Hematopoietic multipotent progenitor cell treated with erythropoietin and hydrocortisone succinate and interleukin-3 and kit ligand, for 15 days (in vitro differentiated cells): ENCODE measurements at regions not wholly inside any gene's neighbourhood (a gene's known extent, or its start where the extent isn't known, plus 50 kb on each side); places are given as distances from the start of the nearest gene placed in this dataset.
"Not testable (repeated sequence)": the region's sequence is repeated elsewhere in the genome, so short reads cannot be mapped to it uniquely, and the experiment has no call there.

Experiments
- DNase-seq: peaks from one replicate; pipeline ENCODE4 v3.0.0-alpha.2; 2015; ENCODE audit warnings: low spot score

GRCh38 chr12:14213542-14213941 lies 151.9 kb upstream of the ATF7IP start:
- DNase-seq, result no peak

GRCh38 chr12:14214495-14214894 lies 151.0 kb upstream of the ATF7IP start:
- DNase-seq, result no peak

GRCh38 chr12:14215949-14216348 lies 149.5 kb upstream of the ATF7IP start:
- DNase-seq, result not testable (repeated sequence)

GRCh38 chr12:14216405-14217294 lies 148.8 kb upstream of the ATF7IP start:
- DNase-seq, result no peak

- DNase-seq, result no peak
Measured at GRCh38 chr12:14219156-14219555, 146.3 kb upstream of the ATF7IP start.

- DNase-seq, result not testable (repeated sequence)
Measured at GRCh38 chr12:14219670-14220069, 145.8 kb upstream of the ATF7IP start.

- DNase-seq, result no peak
Measured at GRCh38 chr12:14225064-14225463, 140.4 kb upstream of the ATF7IP start.

GRCh38 chr12:14235176-14235575 lies 130.3 kb upstream of the ATF7IP start:
- not testable (repeated sequence) for DNase-seq

- not testable (repeated sequence) for DNase-seq
Measured at GRCh38 chr12:14236641-14237040, 128.8 kb upstream of the ATF7IP start.

GRCh38 chr12:14238221-14238792 lies 127.2 kb upstream of the ATF7IP start:
- DNase-seq, result peak; percentile 16

GRCh38 chr12:14239350-14239934 lies 126.0 kb upstream of the ATF7IP start:
- no peak for DNase-seq

- no peak for DNase-seq
Measured at GRCh38 chr12:14239935-14240872, 125.3 kb upstream of the ATF7IP start.

GRCh38 chr12:14240873-14241220 lies 124.6 kb upstream of the ATF7IP start:
- DNase-seq, result no peak

- DNase-seq, result not testable (repeated sequence)
Measured at GRCh38 chr12:14242825-14243224, 122.7 kb upstream of the ATF7IP start.

GRCh38 chr12:14243941-14244340 lies 121.5 kb upstream of the ATF7IP start:
- DNase-seq, result no peak

GRCh38 chr12:14244876-14245669 lies 120.4 kb upstream of the ATF7IP start:
- DNase-seq, result no peak

- no peak for DNase-seq
Measured at GRCh38 chr12:14247166-14247565, 118.3 kb upstream of the ATF7IP start.

GRCh38 chr12:14249368-14249767 lies 116.1 kb upstream of the ATF7IP start:
- DNase-seq, result no peak

GRCh38 chr12:14252697-14253096 lies 112.8 kb upstream of the ATF7IP start:
- no peak for DNase-seq

- DNase-seq, result no peak
Measured at GRCh38 chr12:14253496-14253895, 112.0 kb upstream of the ATF7IP start.

- no peak for DNase-seq
Measured at GRCh38 chr12:14254781-14255180, 110.7 kb upstream of the ATF7IP start.
